Lower lobe of right lung (tissue), 2 donors: ENCODE measurements at regions not wholly inside any gene's neighbourhood (a gene's known extent, or its start where the extent isn't known, plus 50 kb on each side); places are given as distances from the start of the nearest gene placed in this dataset.

Source experiments
- ATAC-seq, 2 donors: fragments of 200-7000 bp; cut with Tn5 transposase; one replicate each; pipeline ENCODE4 v1.9.1; 2020 to 2022; ENCODE audit warnings: mild to moderate bottlenecking in 2 of 2, moderate library complexity in 2 of 2
- DNase-seq: peaks from one replicate; pipeline ENCODE4 v3.0.0-alpha.2; 2020
- H3K27ac ChIP-seq: fragments of 200-600 bp; one replicate; pipeline ENCODE4 v1.8.0; 2022
- H3K27me3 ChIP-seq: fragments of 200-600 bp; one replicate; pipeline ENCODE4 v1.8.0; 2022; ENCODE audit warnings: low read depth
- H3K36me3 ChIP-seq: fragments of 200-600 bp; one replicate; pipeline ENCODE4 v1.8.0; 2022; ENCODE audit warnings: mild to moderate bottlenecking
- H3K4me1 ChIP-seq: fragments of 200-600 bp; one replicate; pipeline ENCODE4 v1.8.0; 2022
- H3K4me3 ChIP-seq: fragments of 200-600 bp; one replicate; pipeline ENCODE4 v1.8.0; 2022; ENCODE audit warnings: mild to moderate bottlenecking
- H3K9me3 ChIP-seq: fragments of 200-600 bp; one replicate; pipeline ENCODE4 v1.8.0; 2022
- intact Hi-C: fragments of 100-400 bp; cut with DNase I; formaldehyde crosslinking; loops from one replicate; pipeline ENCODE4 v1.11.0; 2022
- TF ChIP-seq, protein P1 (sequence below): fragments of 200-600 bp; IDR thresholded peaks from one replicate; pipeline ENCODE4 v1.8.0; 2022; ENCODE audit warnings: antibody characterized with exemption, mild to moderate bottlenecking
- donor health status: DM: no; HTN: yes; CAD: no; lungs with severe emphysema.

DNA sequence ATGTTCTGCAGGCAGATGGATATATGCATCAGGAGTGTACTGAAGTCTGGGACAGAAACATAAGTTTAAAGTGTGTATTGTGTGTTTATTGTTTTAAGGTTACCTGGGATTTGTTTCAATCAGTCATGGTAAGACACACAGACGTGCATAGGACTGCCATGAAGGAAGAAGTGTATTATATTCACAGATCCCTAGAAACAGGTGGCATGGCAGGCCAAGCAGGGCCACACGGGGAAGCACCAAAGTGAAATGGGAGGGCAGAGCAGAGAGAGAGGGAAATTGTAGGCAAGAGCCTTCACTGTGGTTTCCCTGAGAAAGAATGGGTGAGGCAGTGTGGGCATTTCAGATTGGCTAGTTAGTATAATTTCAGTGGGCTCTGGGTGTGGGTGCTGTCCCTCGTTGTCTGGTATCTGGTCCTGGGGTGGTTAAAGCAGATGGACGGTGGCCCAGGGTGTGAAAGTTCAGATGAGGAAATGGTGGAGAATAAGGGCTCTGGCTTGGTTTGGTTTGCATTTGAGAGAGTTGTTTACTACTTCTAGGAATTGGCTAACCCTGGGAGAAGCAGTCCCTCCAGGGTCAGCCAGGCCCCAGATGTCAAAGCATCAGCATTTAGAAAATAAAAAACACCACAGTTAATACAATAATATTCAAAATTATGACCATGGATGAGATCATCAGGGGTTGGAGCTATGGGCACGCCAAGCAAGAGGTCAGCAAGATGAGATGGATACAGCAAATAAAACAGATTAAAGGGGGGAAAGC is 160.0 kb downstream of the LRRC30 start:
- Histone ChIP-seq H3K27me3 (no peaks in the 10 kb centered on the region), H3K36me3 (no peaks in the 10 kb centered on the region), H3K4me3 (no peak overlapping the region), H3K9me3 (no peaks in the 10 kb centered on the region), H3K27ac (no peak overlapping the region), H3K4me1 (no peaks in the 10 kb centered on the region)
- TF ChIP-seq, protein P1, sequence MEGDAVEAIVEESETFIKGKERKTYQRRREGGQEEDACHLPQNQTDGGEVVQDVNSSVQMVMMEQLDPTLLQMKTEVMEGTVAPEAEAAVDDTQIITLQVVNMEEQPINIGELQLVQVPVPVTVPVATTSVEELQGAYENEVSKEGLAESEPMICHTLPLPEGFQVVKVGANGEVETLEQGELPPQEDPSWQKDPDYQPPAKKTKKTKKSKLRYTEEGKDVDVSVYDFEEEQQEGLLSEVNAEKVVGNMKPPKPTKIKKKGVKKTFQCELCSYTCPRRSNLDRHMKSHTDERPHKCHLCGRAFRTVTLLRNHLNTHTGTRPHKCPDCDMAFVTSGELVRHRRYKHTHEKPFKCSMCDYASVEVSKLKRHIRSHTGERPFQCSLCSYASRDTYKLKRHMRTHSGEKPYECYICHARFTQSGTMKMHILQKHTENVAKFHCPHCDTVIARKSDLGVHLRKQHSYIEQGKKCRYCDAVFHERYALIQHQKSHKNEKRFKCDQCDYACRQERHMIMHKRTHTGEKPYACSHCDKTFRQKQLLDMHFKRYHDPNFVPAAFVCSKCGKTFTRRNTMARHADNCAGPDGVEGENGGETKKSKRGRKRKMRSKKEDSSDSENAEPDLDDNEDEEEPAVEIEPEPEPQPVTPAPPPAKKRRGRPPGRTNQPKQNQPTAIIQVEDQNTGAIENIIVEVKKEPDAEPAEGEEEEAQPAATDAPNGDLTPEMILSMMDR, result no peak
- ATAC-seq, result no peak
- no peak for DNase-seq
- intact Hi-C loops, result no loop called here

DNA sequence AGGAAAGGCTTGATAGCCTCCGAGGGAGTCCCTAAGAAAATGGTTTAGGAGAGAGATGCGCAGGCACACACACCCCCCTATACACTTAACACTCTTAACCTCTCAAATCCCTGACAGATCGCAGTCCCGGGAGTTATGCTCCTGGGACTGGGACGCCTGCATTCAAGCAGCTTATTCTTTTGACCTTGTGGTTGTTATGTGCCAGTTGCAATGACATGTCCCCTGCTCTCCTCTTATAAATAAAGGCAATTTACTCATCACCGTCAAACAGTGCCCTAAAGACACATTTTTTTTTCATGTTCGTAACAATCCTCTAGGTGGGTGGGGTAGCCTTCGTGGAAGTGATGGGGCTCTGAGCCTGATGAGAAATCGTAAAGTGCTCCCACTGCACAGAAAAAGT is 162.2 kb downstream of the LRRC30 start:
- ATAC-seq (no peak), DNase-seq (no peak)
- intact Hi-C loops, result no loop called here
- Histone ChIP-seq H3K27ac (no peak overlapping the region), H3K4me1 (no peaks in the 10 kb centered on the region), H3K4me3 (no peak overlapping the region), H3K9me3 (no peaks in the 10 kb centered on the region), H3K27me3 (no peaks in the 10 kb centered on the region), H3K36me3 (no peaks in the 10 kb centered on the region)
- TF ChIP-seq, protein P1, result no peak

DNA sequence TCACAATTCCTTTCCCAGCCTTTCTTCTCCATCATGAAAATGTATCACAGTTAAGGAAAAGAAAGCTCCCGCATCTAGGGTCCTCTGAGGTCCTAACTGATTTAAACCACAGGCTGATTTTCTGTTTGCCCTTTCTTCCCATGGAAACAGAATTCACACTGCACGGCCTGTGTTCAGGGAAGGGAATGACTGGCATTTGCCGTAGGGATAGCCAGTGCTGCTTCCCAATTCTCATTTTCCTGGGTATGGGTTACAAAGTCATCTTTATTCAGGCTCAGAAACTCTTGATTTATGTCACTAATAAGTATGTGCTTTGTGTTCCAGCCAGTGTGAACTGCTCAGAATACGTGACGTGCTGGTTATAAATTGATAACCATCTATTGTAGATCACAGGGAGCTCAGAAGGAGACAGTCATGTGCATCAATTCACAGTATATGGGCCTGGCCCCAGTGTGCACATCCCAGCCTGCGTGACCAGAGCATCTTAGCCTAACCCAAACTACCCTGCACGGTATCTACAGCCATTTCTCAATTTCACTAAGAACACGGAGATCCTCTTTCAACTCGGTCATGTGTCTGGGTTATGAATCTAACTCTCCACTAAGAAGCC is 163.3 kb downstream of the LRRC30 start:
- TF ChIP-seq, protein P1, result no peak
- ATAC-seq (no peak), DNase-seq (no peak)
- Histone ChIP-seq H3K9me3 (no peaks in the 10 kb centered on the region), H3K27me3 (no peaks in the 10 kb centered on the region), H3K36me3 (no peaks in the 10 kb centered on the region), H3K4me3 (no peak overlapping the region), H3K27ac (no peak overlapping the region), H3K4me1 (no peaks in the 10 kb centered on the region)
- intact Hi-C loops, result no loop called here

DNA sequence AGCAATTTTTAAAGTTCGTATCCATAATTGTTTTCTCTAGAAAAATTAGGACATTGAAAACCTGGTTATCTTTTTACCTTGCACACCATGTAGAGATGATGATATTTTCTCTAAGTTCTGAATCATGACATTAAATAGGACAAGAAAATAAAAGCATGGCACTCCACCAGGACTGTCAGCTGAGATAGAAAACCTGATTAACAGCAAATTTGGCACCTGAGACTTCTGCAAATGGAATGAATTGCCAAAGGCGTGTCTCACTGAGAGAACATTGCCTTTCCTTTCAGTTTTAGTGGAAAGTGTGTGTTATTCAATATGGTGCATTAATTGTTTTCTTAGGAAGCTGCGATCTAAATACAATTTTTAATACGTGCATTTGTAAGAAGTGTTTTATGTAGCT is 164.7 kb downstream of the LRRC30 start:
- ATAC-seq (no peak), DNase-seq (no peak)
- H3K4me1 ChIP-seq, result no peaks in the 10 kb centered on the region
- H3K4me3 ChIP-seq, result no peak overlapping the region
- intact Hi-C loops, result no loop called here
- TF ChIP-seq, protein P1, result no peak
- no peaks in the 10 kb centered on the region for H3K27me3 ChIP-seq
- H3K27ac ChIP-seq, result no peak overlapping the region
- H3K9me3 ChIP-seq, result no peaks in the 10 kb centered on the region
- H3K36me3 ChIP-seq, result no peaks in the 10 kb centered on the region

DNA sequence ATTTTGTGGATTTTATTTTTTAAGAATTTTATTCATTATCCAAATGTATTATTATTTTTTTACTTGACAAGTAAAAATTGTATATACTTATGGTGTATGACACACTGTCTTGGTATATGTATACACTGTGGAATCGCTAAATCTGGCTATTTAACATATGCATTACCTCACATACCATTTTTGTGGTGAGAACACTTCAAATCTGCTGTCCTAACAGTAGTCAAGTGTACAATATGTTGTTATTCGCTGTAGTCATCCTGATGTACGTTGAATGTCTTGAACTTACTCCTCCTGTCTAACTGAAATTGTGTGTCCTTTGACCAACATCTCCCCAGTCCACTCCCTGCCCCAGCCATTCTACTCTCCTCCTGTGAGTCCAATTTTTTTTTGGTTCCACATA is 153.2 kb upstream of the PTPRM start:
- TF ChIP-seq, protein P1, result no peak
- intact Hi-C loops, result no loop called here

More for the DNA sequence above, 153.2 kb upstream of the PTPRM start:
- DNase-seq (no peak), ATAC-seq (no peak)
- Histone ChIP-seq H3K27me3 (no peaks in the 10 kb centered on the region), H3K9me3 (no peaks in the 10 kb centered on the region), H3K4me3 (no peak overlapping the region), H3K27ac (peak overlapping the region; percentile 12), H3K4me1 (no peaks in the 10 kb centered on the region), H3K36me3 (no peaks in the 10 kb centered on the region)
